22Rv1 (cell line): ENCODE measurements at regions not wholly inside any gene's neighbourhood (a gene's known extent, or its start where the extent isn't known, plus 50 kb on each side); places are given as distances from the start of the nearest gene placed in this dataset.

Source experiments
- CTCF ChIP-seq: fragments of 450-650 bp; IDR thresholded peaks from 2 replicates; pipeline ENCODE4 v1.5.1; 2017; ENCODE audit warnings: mild to moderate bottlenecking
- ZFX ChIP-seq: fragments of 450-650 bp; IDR thresholded peaks from 2 replicates; pipeline ENCODE4 v1.6.1; 2017; ENCODE audit warnings: antibody characterized with exemption, borderline replicate concordance

DNA sequence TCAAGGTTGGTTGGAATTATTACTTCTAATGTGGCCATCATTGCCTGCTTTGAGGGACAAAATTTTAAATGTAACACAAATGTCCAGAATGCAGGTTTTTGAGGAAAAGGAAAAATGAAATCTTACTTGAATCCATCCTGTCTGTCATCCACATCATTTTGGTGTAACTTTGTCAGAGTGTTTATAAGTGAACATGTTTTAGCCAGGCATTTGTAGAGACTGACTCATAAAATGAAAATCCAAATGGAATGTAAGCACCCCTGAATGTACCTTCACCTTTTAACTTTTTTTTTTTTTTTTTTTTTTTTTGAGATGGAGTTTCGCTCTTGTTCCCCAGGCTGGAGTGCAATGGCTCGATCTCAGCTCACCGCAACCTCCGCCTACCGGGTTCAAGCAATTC lies 141.8 kb upstream of the BNIP2 start:
- TF ChIP-seq CTCF (no peak), ZFX (no peak)
